Liver (tissue), 8 donors: ENCODE measurements at regions not wholly inside any gene's neighbourhood (a gene's known extent, or its start where the extent isn't known, plus 50 kb on each side); places are given as distances from the start of the nearest gene placed in this dataset.
"Not testable (repeated sequence)": the region's sequence is repeated elsewhere in the genome, so short reads cannot be mapped to it uniquely, and the experiment has no call there.

Experiments
- DNase-seq: peaks from one replicate; pipeline ENCODE4 v3.0.0-alpha.2; 2017; ENCODE audit warnings: low spot score
- H3K27ac ChIP-seq, 2 donors: one replicate each; pipeline ENCODE4 v1.7.0; 2013; ENCODE audit warnings: inconsistent platforms in 2 of 2, low read length in 2 of 2, control low read depth in 1 of 2, low read depth in 1 of 2, mild to moderate bottlenecking in 1 of 2
- H3K27me3 ChIP-seq, 4 donors: one replicate each; pipeline versions ENCODE4 v1.6.1 to v1.7.0; 2013; ENCODE audit warnings: low read length in 3 of 4, inconsistent platforms in 1 of 4, mild to moderate bottlenecking in 1 of 4, moderate library complexity in 1 of 4; ENCODE audit not compliant: control insufficient read depth in 4 of 4, insufficient read depth in 4 of 4
- H3K36me3 ChIP-seq, 4 donors: one replicate each; pipeline versions ENCODE4 v1.6.1 to v1.7.0; 2013; ENCODE audit warnings: low read length in 3 of 4, mild to moderate bottlenecking in 3 of 4, low read depth in 1 of 4, moderate library complexity in 1 of 4; ENCODE audit not compliant: control insufficient read depth in 4 of 4, insufficient read depth in 3 of 4
- H3K4me1 ChIP-seq, 4 donors: one replicate each; pipeline versions ENCODE4 v1.6.1 to v1.7.0; 2013; ENCODE audit warnings: low read length in 3 of 4, mild to moderate bottlenecking in 3 of 4, moderate library complexity in 1 of 4; ENCODE audit not compliant: control insufficient read depth in 4 of 4, insufficient read depth in 4 of 4
- H3K4me3 ChIP-seq, 3 donors: one replicate each; pipeline versions ENCODE4 v1.6.1 to v1.7.0; 2013; ENCODE audit warnings: low read length in 3 of 3, control low read depth in 1 of 3, low read depth in 1 of 3, mild to moderate bottlenecking in 1 of 3
- H3K9ac ChIP-seq, 2 donors: one replicate each; pipeline ENCODE4 v1.7.0; 2013; ENCODE audit warnings: low read length in 2 of 2, mild to moderate bottlenecking in 2 of 2, moderate library complexity in 2 of 2, control low read depth in 1 of 2, low read depth in 1 of 2
- H3K9me3 ChIP-seq, 4 donors: one replicate each; pipeline versions ENCODE4 v1.6.1 to v1.7.0; 2013; ENCODE audit warnings: low read length in 3 of 4; ENCODE audit not compliant: control insufficient read depth in 4 of 4
- ATF3 ChIP-seq: IDR thresholded peaks from 2 replicates; pipeline ENCODE4 v1.6.1; 2016; ENCODE audit warnings: antibody characterized with exemption
- CTCF ChIP-seq: fragments of 150-350 bp; IDR thresholded peaks from 2 replicates; pipeline ENCODE4 v1.5.1; 2017; ENCODE audit warnings: improper control_type of control experiment, low read depth, low read length; ENCODE audit not compliant: missing input control
- EGR1 ChIP-seq, 2 donors: IDR thresholded peaks; 2 replicates each; pipeline ENCODE4 v1.6.1; 2016 to 2018; ENCODE audit warnings: antibody characterized with exemption in 2 of 2, low read depth in 2 of 2
- FOXA1 ChIP-seq: IDR thresholded peaks from 2 replicates; pipeline ENCODE4 v1.6.1; 2016; ENCODE audit warnings: antibody characterized with exemption
- FOXA2 ChIP-seq: IDR thresholded peaks from 2 replicates; pipeline ENCODE4 v1.6.1; 2016; ENCODE audit warnings: antibody characterized with exemption
- GABPA ChIP-seq, 2 donors: IDR thresholded peaks in 1 of 2; conservative IDR thresholded peaks in 1 of 2; 2 replicates each; pipeline ENCODE4 v1.6.1; 2016; ENCODE audit warnings: antibody characterized with exemption in 2 of 2, mild to moderate bottlenecking in 1 of 2, moderate library complexity in 1 of 2
- HNF4A ChIP-seq, 2 donors: conservative IDR thresholded peaks; 2 replicates each; pipeline ENCODE4 v1.6.1; 2016; ENCODE audit warnings: antibody characterized with exemption in 2 of 2, mild to moderate bottlenecking in 2 of 2
- HNF4G ChIP-seq: IDR thresholded peaks from 2 replicates; pipeline ENCODE4 v1.6.1; 2016; ENCODE audit warnings: antibody characterized with exemption
- JUND ChIP-seq, 2 donors: IDR thresholded peaks; 2 replicates each; pipeline ENCODE4 v1.6.1; 2016; ENCODE audit warnings: antibody characterized with exemption in 2 of 2
- MAX ChIP-seq: IDR thresholded peaks from 2 replicates; pipeline ENCODE4 v1.6.1; 2016; ENCODE audit warnings: antibody characterized with exemption
- NR2F2 ChIP-seq: IDR thresholded peaks from 2 replicates; pipeline ENCODE4 v1.6.1; 2016; ENCODE audit warnings: antibody characterized with exemption
- RAD21 ChIP-seq, 2 donors: IDR thresholded peaks; 2 replicates each; pipeline ENCODE4 v1.6.1; 2016; ENCODE audit warnings: antibody characterized with exemption in 2 of 2, mild to moderate bottlenecking in 2 of 2
- REST ChIP-seq: IDR thresholded peaks from 2 replicates; pipeline ENCODE4 v1.6.1; 2016; ENCODE audit warnings: antibody characterized with exemption, mild to moderate bottlenecking
- RXRA ChIP-seq, 2 donors: IDR thresholded peaks; 2 replicates each; pipeline ENCODE4 v1.6.1; 2017 to 2018; ENCODE audit warnings: antibody characterized with exemption in 2 of 2, mild to moderate bottlenecking in 1 of 2
- SP1 ChIP-seq: IDR thresholded peaks from 2 replicates; pipeline ENCODE4 v1.6.1; 2018; ENCODE audit warnings: antibody characterized with exemption, mild to moderate bottlenecking
- TAF1 ChIP-seq: conservative IDR thresholded peaks from 2 replicates; pipeline ENCODE4 v1.6.1; 2016; ENCODE audit warnings: antibody characterized with exemption, mild to moderate bottlenecking
- YY1 ChIP-seq: IDR thresholded peaks from 2 replicates; pipeline ENCODE4 v1.6.1; 2016; ENCODE audit warnings: antibody characterized with exemption, mild to moderate bottlenecking
- ZBTB33 ChIP-seq: IDR thresholded peaks from 2 replicates; pipeline ENCODE4 v1.6.1; 2016; ENCODE audit warnings: antibody characterized with exemption
- whole genome bisulfite sequencing: extraction: QIAGEN DNeasy Blood & Tissue Kit; methylation state at CpG from one replicate; pipeline ENCODE4 v1.1.7; 2013; 5-methylcytosine and 5-hydroxymethylcytosine counted together
- donor health status: healthy.
- donor health status: healthy.
- donor health status: healthy.
- donor health status: healthy.
- donor health status: healthy.

GRCh38 chr4:142897518-142897917 lies 51.4 kb upstream of the INPP4B start:
- WGBS, result 92% methylated on average over 28 of the region's 28 CpGs
- not testable (repeated sequence) for H3K9me3 ChIP-seq, H3K36me3 ChIP-seq, H3K27ac ChIP-seq, H3K9ac ChIP-seq, DNase-seq, H3K4me3 ChIP-seq, H3K4me1 ChIP-seq, H3K27me3 ChIP-seq

- Histone ChIP-seq H3K9me3 (peaks cover 0 to 4% (median 0%) of the 10 kb centered on the region in 4 donors), H3K9ac (no peak overlapping the region), H3K27ac (no peak overlapping the region), H3K36me3 (no peaks in the 10 kb centered on the region), H3K27me3 (no peaks in the 10 kb centered on the region), H3K4me3 (no peak overlapping the region), H3K4me1 (no peaks in the 10 kb centered on the region)
- no peak for DNase-seq
- WGBS, result 95% methylated on average over 1 of the region's 1 CpG
- TF ChIP-seq REST (no peak), SP1 (no peak), ATF3 (no peak), EGR1 (IDR thresholded peaks at IDR 0.05; ENCODE audit: low read depth in 2 of 2) (no peak), HNF4G (no peak), MAX (no peak), HNF4A (conservative IDR thresholded peaks at IDR 0.05) (no peak), CTCF (no peak), RXRA (IDR thresholded peaks at IDR 0.05) (no peak), TAF1 (no peak), JUND (IDR thresholded peaks at IDR 0.05) (no peak), YY1 (no peak), FOXA1 (no peak), NR2F2 (no peak), GABPA (IDR thresholded peaks at IDR 0.05 in 1 of 2, conservative IDR thresholded peaks at IDR 0.05 in 1 of 2) (no peak), FOXA2 (no peak), RAD21 (IDR thresholded peaks at IDR 0.05) (no peak), ZBTB33 (no peak)
These were observed 54.5 kb upstream of the INPP4B start for GRCh38 chr4:142900622-142901021.
